Fibroblast of skin of back (primary cell): ENCODE measurements at regions not wholly inside any gene's neighbourhood (a gene's known extent, or its start where the extent isn't known, plus 50 kb on each side); places are given as distances from the start of the nearest gene placed in this dataset.
A peak's percentile ranks its signal among the peaks of the same experiment; 100 is the strongest.
"Not testable (repeated sequence)": the region's sequence is repeated elsewhere in the genome, so short reads cannot be mapped to it uniquely, and the experiment has no call there.

ENCODE experiments used
- DNase-seq: peaks from one replicate; pipeline ENCODE4 v3.0.0-alpha.2; 2013

GRCh38 chr4:3961091-3961672 lies 195.0 kb downstream of the ADRA2C start:
- DNase-seq, result not testable (repeated sequence)

DNA sequence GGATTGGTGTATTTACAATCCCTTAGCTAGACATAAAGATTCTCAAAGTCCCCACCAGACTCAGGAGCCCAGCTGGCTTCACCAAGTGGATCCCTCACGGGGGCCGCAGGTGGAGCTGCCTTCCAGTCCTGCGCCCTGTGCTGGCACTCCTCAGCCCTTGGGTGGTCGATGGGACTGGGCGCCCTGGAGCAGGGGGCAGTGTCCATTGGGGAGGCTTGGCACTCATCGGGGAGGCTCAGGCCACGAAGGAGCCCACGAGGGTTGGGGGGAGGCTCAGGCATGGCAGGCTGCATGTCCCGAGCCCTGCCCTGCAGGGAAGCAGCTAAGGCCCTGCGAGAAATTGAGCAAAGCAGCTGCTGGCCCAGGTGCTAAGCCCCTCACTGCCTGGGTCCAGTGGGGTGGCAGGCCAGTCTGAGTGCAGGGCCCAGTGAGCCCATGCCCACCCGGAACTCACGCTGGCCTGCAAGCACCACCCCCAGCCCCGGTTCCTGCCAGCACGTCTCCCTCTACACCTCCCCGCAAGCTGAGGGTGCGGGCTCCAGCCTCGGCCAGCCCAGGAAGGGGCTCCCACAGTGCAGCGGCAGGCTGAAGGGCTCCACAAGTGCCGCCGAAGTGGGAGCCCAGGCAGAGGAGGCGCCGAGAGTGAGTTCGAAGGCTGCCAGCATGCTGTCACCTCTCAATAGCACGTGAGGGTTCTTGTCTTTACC lies 198.5 kb downstream of the ADRA2C start:
- DNase-seq, result not testable (repeated sequence)

GRCh38 chr4:3967204-3967603 lies 201.0 kb downstream of the ADRA2C start:
- not testable (repeated sequence) for DNase-seq

GRCh38 chr4:3972626-3973025 lies 206.4 kb downstream of the ADRA2C start:
- not testable (repeated sequence) for DNase-seq

- not testable (repeated sequence) for DNase-seq
Measured at GRCh38 chr4:3973581-3974200, 207.5 kb downstream of the ADRA2C start.

DNA sequence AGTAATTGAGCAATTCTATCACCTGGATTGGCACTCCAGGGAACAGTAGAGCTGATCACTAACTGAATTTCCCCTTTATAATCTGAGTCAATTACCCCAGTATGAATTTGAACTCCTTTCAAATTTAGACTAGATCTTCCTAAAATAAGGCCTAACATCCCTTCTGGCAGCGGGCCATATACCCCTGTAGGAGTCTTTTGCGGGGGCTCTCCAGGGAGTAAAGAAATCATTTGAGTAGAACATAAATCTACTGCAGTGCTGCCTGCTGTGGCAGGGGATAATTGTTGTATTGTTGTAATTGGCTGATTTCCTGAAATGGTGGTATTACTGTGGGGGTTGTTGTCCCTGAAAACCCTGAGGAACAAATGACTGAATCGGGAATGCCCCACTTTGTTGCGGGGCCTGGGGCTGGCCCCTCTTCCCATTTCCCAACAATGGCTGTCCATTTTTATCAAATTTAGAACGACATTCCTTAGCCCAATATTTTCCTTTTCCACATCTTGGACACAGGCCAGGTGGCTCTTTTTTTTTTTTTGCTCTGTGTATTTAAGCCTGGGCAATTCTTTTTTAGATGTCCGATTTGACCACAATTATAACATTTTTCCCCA lies 217.4 kb downstream of the ADRA2C start:
- DNase-seq, result peak; percentile 6

DNA sequence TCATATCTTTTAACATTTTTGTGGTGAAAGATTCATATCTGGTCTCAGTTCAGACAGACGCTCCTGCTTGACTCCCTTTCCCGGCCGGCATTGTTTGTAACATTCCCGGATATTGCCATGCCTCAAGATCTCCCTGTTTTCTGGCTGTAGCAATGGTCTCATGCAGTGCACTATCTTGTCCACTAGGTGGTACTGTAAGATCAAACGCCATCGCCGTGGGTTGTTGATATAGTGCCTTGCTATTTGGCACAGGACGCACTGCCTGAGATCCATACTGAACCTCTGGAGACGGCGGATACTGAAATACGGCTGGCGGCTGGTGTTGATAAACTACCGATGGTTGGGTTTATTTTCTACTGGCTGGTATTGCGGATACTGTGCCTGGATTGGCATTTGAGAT lies 218.6 kb downstream of the ADRA2C start:
- DNase-seq, result not testable (repeated sequence)

DNA sequence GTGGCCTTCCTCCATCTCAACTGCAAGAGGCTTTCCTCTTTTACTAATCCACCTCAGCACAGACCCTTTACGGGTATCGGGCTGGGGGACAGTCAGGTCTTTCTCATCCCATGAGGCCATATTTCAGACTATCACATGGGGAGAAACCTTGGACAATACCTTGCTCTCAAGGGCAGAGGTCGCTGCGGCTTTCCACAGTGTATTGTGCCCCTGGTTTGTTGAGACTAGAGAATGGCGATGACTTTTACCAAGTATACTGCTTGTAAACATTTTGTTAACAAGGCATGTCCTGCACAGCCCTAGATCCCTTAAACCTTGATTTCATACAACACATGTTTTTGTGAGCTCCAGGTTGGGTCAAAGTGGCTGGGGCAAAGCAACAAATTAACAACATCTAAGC lies 220.2 kb downstream of the ADRA2C start:
- DNase-seq, result not testable (repeated sequence)

DNA sequence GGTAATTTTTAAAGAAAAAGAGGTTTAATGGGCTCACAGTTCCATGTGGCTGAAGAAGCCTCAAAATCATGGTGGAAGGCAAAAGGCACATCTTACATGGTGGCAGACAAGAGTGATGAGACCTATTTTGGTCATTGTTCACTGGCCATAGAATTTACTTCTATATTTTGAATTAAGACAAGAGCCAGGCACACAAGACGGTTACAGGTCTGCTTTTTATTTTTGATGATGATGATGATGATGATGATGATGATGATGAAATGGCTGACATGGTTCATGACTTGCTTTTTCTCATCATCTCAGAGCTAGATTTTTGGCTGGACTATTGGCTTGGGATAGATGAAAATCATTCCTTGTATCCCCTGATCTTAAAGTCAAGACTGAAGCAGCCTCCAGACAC lies 229.3 kb downstream of the OTOP1 start:
- DNase-seq, result not testable (repeated sequence)

- DNase-seq, result not testable (repeated sequence)
Measured at GRCh38 chr4:4004036-4004435, 222.7 kb downstream of the OTOP1 start.

DNA sequence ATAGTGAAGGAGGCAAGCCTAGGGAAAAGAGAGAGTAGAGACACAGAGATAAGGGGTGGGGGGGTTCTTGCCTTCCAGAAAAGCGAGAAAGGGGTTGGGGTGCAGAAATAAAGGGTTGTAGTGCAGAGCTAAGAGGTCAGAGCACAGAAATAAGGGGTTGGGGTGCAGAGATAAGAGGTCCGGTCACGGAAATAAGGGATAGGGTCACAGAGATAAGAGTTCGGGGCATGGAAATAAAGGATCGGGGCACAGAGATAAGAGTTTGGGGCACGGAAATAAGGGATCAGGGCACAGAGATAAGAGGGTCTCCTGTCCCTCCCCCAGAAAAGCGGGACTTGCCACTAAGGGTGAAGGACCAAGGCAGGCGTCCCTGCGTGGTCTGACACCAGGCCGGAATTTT lies 222.0 kb downstream of the OTOP1 start:
- not testable (repeated sequence) for DNase-seq

DNA sequence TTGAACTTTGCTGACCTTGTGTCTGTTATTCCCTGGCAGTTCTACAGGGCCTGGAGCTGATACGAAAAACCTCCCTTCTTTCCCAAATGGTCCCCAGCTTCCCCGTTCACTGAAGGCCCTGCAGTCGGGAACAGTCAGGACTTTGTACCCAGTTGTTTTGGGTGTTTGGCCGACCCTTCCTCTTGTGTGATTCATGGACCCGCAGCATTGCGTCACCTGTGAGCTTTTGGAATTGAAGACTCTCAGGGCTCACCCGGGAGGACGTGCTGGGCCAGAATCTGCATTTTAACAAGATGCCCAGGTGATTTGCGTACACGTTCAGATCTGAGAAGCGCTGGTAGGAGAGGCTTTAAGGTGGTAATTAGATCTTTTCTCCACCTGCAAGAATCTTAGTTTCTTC lies 220.4 kb downstream of the OTOP1 start:
- not testable (repeated sequence) for DNase-seq

DNA sequence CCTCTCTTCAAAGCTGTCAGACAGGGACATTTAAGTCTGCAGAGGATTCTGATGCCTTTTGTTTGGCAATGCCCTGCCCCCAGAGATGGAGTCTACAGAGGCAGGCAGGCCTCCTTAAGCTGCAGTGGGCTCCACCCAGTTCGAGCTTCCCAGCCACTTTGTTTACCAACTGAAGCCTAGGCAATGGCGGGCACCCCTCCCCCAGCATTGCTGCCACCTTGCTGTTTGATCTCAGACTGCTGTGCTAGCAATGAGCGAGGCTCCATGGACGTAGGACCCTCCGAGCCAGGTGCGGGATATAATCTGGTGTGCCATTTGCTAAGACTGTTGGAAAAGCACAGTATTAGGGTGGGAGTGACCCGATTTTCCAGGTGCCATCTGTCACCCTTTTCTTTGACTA lies 207.7 kb downstream of the OTOP1 start:
- not testable (repeated sequence) for DNase-seq

GRCh38 chr4:4021161-4021560 lies 205.6 kb downstream of the OTOP1 start:
- not testable (repeated sequence) for DNase-seq

GRCh38 chr4:4026708-4027107 lies 200.0 kb downstream of the OTOP1 start:
- not testable (repeated sequence) for DNase-seq

- DNase-seq, result not testable (repeated sequence)
Measured at GRCh38 chr4:4028752-4029151, 198.0 kb downstream of the OTOP1 start.

GRCh38 chr4:4030509-4030908 lies 196.2 kb downstream of the OTOP1 start:
- DNase-seq, result not testable (repeated sequence)

GRCh38 chr4:4031446-4032135 lies 195.1 kb downstream of the OTOP1 start:
- DNase-seq, result not testable (repeated sequence)

- not testable (repeated sequence) for DNase-seq
Measured at GRCh38 chr4:4032364-4032763, 194.4 kb downstream of the OTOP1 start.

DNA sequence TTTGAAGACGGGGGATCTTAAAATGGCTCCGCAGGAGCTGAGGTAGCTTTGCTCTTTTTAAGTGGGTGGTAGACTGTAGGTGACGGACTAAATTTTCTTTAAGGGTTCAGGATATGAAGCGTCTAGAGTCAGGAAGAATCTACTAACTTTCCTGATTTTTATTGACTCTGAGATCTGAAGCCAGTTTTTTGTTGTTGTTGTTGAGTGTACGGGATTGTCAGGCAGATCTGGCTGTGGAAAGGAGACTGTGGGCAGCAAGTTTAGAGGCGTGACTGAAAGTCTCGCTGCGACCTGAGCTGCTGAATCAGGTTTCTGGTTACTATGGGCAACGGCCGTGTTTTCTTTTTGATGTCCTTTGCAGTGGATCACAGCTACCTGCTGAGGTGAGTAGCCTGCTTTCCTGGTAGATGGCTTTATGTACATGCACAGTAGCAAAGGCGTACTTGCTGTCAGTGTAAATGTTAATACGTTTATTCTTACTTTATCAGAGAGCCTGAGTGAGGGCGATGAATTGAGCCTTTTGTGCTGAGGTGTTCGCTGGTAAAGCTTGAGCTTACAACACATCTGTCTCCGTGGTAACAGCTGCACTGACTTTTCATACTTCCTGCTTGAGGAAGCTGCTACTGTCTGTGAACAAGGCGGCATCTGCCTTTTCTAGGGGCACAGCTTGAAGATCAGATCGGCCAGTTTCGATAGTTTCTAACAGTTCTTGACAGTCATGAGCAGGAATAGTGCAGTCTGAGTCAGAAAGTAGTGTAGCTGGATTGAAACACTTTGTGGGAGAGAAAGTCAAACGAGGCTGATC lies 193.7 kb downstream of the OTOP1 start:
- not testable (repeated sequence) for DNase-seq

DNA sequence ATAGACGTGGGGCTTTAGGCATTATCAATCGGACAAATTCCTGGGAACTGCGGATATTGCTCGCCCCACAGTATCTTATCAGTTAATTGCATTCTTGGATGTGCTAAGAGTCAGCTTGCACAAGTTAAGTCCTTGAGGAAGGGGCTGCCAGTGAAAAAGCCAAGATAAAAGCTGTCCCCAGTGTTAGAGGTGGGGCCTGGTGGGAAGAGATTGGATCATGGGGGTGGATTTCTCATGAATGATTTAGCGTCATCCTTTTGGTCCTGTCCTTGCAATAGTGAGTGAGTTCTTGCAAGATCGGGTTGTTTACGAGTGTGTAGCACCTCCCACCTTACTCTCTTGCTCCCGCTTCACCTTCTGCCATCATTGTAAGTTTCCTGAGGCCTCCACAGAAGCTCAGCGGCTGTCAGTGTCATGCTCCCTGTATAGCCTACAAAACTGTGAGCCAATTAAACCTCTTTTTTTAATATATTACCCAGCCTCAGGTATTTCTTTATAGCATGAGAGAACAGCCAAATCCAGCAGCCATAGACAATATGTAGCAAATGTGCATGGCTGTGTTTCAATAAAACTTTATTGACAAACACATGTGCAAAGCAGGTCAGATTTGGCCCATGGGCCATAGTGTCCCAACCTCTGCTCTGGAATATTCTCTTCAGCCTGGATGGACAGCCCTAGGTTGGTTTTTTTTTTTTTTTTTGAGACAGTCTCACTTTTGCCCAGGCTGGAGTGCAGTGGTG lies 189.2 kb downstream of the OTOP1 start:
- DNase-seq, result not testable (repeated sequence)
